Astrocyte (in vitro differentiated cells and primary cell): ENCODE measurements at regions not wholly inside any gene's neighbourhood (a gene's known extent, or its start where the extent isn't known, plus 50 kb on each side); places are given as distances from the start of the nearest gene placed in this dataset.

Source experiments
- EZH2 ChIP-seq: IDR thresholded peaks from 2 replicates; pipeline ENCODE4 v1.6.1; 2012; ENCODE audit warnings: mild to moderate bottlenecking, low read length, inconsistent platforms; ENCODE audit not compliant: insufficient read depth
- TF ChIP-seq, protein P1 (sequence below): IDR thresholded peaks from 2 replicates; pipeline ENCODE4 v1.5.1; 2011; ENCODE audit warnings: low read depth, mild to moderate bottlenecking, inconsistent platforms, low read length, moderate library complexity; ENCODE audit not compliant: insufficient read depth

GRCh38 chrX:69085151-69085550 lies 80.1 kb downstream of the PJA1 start:
- TF ChIP-seq, protein P1, sequence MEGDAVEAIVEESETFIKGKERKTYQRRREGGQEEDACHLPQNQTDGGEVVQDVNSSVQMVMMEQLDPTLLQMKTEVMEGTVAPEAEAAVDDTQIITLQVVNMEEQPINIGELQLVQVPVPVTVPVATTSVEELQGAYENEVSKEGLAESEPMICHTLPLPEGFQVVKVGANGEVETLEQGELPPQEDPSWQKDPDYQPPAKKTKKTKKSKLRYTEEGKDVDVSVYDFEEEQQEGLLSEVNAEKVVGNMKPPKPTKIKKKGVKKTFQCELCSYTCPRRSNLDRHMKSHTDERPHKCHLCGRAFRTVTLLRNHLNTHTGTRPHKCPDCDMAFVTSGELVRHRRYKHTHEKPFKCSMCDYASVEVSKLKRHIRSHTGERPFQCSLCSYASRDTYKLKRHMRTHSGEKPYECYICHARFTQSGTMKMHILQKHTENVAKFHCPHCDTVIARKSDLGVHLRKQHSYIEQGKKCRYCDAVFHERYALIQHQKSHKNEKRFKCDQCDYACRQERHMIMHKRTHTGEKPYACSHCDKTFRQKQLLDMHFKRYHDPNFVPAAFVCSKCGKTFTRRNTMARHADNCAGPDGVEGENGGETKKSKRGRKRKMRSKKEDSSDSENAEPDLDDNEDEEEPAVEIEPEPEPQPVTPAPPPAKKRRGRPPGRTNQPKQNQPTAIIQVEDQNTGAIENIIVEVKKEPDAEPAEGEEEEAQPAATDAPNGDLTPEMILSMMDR: no peak
- no peak for TF ChIP-seq EZH2
